A673 (cell line): ENCODE measurements at regions not wholly inside any gene's neighbourhood (a gene's known extent, or its start where the extent isn't known, plus 50 kb on each side); places are given as distances from the start of the nearest gene placed in this dataset.

Experiments
- CTCF ChIP-seq: fragments of 300-800, 200-600 bp; sonication (generic); conservative IDR thresholded peaks from 2 replicates; pipeline ENCODE4 v1.5.1; 2017; ENCODE audit warnings: low read depth, mild to moderate bottlenecking, antibody characterized with exemption, low read length, moderate library complexity, mixed read lengths
- EZH2 ChIP-seq: fragments of 200-600 bp; sonication (generic); IDR thresholded peaks from 2 replicates; pipeline ENCODE4 v1.6.1; 2017; ENCODE audit warnings: borderline replicate concordance, low read depth, mild to moderate bottlenecking, mixed read lengths, antibody characterized with exemption, low read length; ENCODE audit not compliant: poor library complexity, severe bottlenecking

GRCh38 chr12:23096321-23096720 is 471.4 kb downstream of the ETNK1 start:
- TF ChIP-seq CTCF (no peak), EZH2 (no peak)
